Fibroblast of villous mesenchyme (primary cell): ENCODE measurements at regions not wholly inside any gene's neighbourhood (a gene's known extent, or its start where the extent isn't known, plus 50 kb on each side); places are given as distances from the start of the nearest gene placed in this dataset.

Experiments used
- DNase-seq: peaks from one replicate; pipeline ENCODE4 v3.0.0-alpha.2; 2010; ENCODE audit warnings: low read depth
- H3K4me3 ChIP-seq: 2 replicates; pipeline ENCODE4 v1.5.1; 2011; ENCODE audit warnings: low read depth, mild to moderate bottlenecking, low read length
- CTCF ChIP-seq: IDR thresholded peaks from 2 replicates; pipeline ENCODE4 v1.5.1; 2012; ENCODE audit warnings: low read depth, mild to moderate bottlenecking, low read length; ENCODE audit not compliant: insufficient read depth

GRCh38 chr3:144287001-144287400, 315.4 kb downstream of the DIPK2A start:
- no peak overlapping the region for H3K4me3 ChIP-seq
- no peak for TF ChIP-seq CTCF
- no peak for DNase-seq

GRCh38 chr3:144289057-144289456, 317.4 kb downstream of the DIPK2A start:
- no peak overlapping the region for H3K4me3 ChIP-seq
- DNase-seq, result no peak
- no peak for TF ChIP-seq CTCF

GRCh38 chr3:144294659-144295538, 323.3 kb downstream of the DIPK2A start:
- TF ChIP-seq CTCF, result no peak
- H3K4me3 ChIP-seq, result no peak overlapping the region
- DNase-seq, result no peak

GRCh38 chr3:144295613-144296012, 324.0 kb downstream of the DIPK2A start:
- TF ChIP-seq CTCF, result no peak
- H3K4me3 ChIP-seq, result no peak overlapping the region
- no peak for DNase-seq

- no peak for DNase-seq
- TF ChIP-seq CTCF, result no peak
- no peak overlapping the region for H3K4me3 ChIP-seq
These were observed 325.2 kb downstream of the DIPK2A start for GRCh38 chr3:144296808-144297207.

- no peak for DNase-seq
- H3K4me3 ChIP-seq, result no peak overlapping the region
- no peak for TF ChIP-seq CTCF
These were observed 330.2 kb downstream of the DIPK2A start for GRCh38 chr3:144301863-144302262.
